RKO (cell line): ENCODE measurements at regions not wholly inside any gene's neighbourhood (a gene's known extent, or its start where the extent isn't known, plus 50 kb on each side); places are given as distances from the start of the nearest gene placed in this dataset.

Source experiments
- DNase-seq: peaks from one replicate; pipeline ENCODE4 v3.0.0-alpha.2; 2016; ENCODE audit warnings: low spot score

DNA sequence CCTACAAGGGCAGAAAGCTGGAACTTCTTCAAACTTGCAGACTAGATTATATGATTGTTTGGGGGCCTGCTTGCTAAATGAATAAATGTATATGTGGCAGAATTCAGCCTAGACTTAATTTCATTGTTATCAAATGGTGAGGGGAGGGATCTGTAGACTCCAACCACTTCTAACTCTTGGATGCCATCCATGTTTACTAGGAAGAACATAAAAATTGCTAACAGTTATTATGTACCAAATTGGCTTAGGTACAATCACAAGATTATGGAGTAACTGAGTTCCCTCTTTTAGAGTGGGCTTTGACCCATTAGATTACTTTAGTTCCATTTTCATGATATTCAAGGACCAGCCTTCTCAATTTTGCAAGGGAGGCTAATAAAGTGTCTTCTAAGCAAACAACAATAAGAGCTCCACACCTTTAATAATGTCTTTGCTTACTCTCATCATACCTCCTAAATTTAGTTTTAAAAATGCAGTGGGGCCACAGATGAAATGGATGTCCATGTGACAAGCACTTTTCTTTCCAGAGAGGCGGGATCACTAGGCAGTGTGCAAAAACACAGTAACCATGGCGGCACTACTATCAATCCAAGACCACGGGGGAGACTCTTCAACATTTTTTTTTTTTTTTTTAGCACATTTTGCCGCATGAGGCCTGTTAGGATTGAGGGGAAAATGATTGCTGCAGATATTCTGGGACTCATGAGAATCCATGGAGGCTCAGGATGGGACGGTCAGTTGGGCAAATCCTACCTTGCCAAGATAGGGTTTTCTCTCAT, 217.6 kb upstream of the SPRED2 start:
- DNase-seq = no peak

DNA sequence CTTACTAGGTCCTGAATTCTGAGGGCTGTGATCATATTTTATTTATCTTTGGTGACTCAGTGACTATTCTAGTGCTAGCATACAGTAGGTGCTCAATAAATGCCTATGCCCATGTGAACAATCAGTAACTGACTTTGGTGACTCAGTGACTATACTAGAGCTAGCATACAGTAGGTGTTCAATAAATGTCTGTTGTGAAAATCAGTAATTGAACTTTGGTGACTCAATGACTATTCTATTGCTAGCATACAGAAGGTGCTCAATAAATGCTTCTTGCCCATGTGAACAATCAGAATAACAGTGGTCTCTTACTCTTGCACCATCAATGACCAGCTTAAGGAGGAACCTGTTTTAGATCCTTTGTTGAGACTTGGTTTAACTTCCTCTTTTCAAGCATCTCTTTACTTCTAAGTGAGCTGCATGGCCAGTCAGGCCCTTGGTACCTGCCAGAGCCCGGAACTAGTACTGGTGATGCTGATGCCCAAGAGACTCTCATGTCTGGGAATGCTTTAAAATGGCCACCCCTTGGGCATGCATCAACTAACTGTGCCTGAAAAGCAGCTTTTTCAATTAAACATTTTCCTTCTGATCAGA, 214.9 kb upstream of the SPRED2 start:
- no peak for DNase-seq

DNA sequence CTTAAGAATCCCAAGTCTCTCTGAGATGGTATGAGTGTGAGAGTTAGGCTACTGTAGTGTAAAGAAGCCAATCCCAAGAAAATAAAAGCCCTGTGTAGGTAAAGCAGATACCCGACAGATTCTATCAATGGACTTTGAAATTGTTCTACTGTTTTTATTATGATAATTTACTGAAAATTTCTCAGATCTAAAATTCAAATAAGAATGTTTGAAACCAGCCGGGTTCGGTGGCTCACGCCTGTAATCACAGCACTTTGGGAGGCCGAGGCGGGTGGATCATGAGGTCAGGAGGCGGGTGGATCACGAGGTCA, 208.3 kb upstream of the SPRED2 start:
- no peak for DNase-seq

DNA sequence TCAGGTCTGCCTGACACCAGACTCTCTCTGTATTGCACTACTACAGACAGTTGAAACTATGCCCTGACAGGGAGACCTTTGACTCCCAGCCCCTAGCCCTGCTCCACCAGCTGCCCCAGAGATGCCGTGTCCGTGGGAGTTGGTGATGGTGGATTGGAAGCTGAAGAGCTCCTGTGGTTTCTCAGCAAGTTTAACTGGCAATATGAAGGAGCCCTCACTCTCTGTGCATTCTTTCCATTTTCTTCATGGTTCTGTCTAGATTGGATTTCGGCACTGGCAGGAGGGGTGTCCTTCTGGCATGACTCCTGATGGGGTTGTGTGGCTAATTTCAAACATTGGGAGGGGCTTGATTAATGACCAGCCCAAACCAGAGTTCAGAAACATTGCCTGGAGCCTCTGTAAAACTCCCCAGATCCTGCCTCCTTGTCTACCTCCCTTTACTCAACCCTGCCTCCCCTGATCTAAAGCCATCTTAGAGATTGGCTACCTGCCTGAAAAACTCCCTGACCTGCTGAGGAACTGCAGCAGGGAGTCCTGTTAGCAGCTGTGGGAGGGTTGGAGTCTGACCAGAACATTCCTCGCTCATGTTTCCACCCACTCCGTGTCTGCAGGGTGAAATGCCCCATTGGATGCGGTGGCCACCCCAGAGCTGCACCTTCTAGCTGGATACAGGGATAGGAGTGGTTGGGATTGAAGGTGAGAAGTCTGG, 206.9 kb upstream of the SPRED2 start:
- no peak for DNase-seq

DNA sequence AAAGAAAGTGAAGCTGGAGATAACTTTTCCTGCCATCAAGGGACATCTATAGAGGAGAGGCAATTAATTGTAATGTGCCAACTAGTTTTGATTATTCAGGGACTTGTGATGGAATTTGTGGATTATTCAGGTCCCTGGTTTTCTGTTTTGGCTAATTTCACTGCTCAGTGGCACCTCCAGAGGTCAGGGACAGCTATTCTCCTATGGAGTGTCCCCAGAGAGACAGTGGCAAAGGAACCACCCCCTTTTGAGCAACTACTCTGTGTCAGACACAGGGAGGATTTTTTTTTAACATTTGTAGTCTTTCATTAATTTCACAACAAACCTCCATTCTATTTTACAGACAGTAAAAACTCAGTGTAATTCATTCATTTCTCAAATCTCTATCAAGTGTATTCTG, 206.0 kb upstream of the SPRED2 start:
- DNase-seq = no peak

DNA sequence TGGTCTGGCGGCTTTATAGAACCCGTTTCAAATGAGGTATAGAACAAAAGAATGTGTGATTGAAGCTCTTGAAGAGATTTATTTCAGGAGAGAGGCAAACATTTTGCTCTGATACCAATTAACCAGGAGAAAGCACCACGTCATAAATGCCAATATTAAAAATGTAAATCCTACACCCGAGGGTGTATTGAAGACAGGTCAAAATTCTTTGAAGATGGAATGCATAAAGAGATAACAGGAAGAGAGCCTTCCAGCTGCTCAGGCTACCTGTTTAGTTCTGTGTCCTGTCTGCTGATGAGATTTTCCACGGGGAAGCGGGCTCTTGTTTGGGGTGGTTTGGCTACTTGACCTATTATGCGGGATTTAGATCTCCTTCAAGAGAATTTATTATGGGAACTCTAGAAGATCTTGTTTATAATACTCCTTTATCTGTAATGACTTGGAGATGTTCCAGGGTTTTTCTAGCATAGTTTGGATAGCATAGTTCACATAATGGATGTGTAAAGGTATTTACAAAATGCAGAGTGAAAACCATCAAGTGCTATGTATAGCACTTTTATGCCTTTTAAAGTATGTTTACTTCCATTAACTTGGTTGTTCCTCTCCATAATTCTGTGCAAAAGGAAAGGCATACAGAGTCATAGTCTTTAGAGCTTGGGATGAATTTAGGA, 204.5 kb upstream of the SPRED2 start:
- no peak for DNase-seq

DNA sequence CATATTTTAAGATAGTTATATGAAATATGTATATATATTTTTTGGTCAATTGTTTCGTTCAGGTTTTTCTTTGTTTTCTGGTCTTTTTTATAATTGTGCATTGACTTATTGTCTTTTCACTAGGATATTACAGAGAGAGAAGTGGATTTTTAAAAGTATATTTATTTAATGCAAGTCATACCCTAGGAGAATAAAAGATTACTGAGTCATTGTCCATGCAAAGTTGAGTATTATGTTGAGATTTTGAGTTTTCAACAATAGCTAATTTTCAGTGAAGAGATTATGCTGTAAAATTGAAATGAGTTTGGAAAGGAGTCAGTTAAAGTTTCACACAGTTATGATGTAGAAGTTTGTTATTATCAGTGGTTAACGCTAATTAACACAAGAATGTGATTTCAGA, 203.6 kb upstream of the SPRED2 start:
- DNase-seq = no peak

DNA sequence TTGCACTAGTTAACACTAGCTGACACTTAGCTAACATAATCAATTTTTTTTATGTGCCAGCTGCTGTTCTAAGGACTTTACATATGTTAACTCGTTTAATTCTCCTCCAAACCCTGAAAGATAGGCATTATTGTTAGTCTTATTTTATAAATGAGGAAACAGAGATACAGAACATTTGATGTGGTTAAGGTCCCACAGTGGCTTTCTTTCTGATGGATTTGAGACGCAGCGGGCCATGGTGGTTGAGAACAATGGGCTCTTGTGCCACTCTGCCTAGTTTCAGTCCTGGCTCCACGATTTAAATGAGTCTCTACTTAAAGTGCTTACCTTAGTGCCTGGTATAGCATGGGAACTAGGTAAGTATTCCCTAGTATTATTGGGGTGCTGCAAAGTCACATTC, 201.9 kb upstream of the SPRED2 start:
- DNase-seq = no peak

DNA sequence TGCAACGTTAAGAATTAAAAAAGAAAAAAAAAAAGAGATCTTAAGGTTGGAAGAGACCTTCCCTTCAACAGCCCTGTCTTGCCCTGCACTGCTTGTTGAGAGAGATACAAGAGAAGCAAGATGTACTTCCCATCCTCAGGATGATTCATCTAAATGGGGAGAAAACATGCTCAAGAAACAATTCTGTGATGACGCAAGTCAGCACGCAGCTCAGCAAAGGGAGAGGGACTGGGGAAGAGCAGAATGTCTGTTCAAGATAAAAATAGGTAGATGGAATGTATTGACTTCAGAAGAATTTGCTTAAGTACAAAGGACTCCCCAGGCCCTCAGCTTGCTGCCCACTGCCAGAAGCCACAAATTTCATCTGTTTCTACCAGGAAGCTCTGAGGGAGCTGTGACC, 198.2 kb upstream of the SPRED2 start:
- no peak for DNase-seq

DNA sequence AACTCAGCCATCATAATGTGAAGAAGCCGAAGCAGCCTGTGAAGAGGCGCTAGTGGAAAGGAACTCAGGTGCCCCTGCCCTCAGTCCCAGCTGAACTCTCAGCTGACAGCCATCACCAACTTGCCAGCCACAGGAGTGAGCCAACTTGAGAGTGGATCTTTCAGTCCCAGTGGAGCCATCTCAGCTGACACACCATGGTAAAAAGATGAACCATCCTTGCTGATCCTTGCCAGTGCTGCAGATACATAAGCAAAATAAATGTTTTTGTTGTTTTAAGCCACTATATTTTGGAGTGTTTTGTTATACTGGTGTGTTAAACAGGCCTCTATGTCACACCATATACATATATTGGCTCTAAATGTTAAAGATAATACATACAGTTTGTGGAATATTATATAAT, 195.8 kb upstream of the SPRED2 start:
- DNase-seq = no peak

DNA sequence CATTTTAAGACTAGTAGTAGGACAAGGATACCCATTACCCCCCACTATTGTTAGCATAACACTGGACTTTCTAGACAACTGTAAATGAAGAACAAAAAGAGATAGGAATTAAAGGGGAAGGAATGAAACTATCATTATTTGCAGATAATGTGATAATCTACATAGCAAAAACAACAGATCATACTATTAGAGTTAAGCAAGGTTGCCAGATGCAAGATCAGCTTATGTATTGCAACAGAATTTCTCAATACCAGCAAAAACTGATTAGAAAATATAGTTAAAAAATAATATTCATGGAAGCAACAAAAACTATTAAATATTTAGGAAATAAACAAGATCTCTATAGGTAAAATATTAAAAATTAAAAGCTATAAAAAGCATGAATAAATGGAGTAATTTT, 194.4 kb upstream of the SPRED2 start:
- DNase-seq = no peak

DNA sequence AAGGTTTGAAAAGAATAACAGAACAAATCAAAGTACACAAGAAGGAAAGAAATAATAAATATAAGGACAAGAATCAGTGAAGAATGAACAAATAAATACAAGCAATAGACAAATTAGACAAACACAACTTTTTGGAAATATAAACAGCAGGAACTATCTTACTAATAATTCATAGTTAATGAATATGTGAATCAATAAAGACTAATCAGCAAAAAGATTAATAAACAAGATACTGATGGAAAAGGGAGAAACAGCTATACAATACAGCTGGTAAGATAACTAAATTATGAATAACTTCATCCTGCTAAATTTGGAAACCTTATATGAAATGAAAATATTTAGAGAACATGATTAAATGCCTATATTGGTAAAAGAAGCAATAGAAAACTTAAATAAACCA, 193.6 kb upstream of the SPRED2 start:
- DNase-seq = no peak

DNA sequence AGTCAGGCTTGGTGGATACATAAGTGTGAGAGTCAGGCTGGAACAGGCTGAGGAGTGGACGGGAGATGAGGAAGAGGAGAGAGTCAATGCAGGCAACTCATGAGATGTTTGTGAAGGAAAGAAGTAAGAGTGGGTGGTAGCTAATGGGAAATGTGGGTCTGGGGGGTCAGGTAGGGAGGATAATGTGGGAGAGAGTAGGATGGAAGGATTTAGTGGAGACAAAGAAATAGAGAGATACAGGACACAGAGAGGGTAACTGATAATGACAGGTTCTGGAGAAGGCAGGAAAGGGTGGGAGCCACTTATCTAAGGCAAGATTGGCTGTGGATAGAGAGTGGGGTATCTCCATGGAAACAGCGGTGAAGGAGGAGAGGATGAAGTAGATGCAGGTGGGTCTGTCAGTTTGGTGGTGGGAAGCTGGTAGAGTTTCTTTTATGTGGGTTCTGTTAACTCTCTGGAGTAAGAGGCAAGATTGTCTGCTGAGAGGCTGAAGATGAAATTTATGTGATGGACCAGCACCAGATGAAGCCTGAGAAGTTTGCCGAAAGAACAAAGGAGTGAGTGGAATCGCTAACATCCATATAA, 190.6 kb upstream of the SPRED2 start:
- no peak for DNase-seq

DNA sequence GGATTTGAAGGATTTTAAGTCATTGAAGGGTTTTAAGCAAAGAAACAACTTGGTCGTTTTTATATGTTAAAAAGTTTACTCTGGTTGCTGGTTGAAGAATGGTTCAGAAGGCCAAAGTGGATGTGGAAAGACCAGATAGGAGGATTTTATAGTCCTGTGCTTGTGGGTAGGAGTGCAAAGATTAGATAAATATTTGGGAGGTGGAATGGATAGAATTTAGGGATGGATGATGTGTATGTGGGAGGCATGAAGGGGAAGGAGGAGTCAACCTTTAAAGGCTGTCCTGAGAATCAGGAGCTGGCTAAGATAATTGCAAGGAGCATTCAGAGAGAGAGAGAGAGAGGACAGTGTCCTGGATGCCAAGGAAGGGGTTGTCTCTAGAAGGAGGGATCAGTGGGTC, 190.1 kb upstream of the SPRED2 start:
- no peak for DNase-seq

DNA sequence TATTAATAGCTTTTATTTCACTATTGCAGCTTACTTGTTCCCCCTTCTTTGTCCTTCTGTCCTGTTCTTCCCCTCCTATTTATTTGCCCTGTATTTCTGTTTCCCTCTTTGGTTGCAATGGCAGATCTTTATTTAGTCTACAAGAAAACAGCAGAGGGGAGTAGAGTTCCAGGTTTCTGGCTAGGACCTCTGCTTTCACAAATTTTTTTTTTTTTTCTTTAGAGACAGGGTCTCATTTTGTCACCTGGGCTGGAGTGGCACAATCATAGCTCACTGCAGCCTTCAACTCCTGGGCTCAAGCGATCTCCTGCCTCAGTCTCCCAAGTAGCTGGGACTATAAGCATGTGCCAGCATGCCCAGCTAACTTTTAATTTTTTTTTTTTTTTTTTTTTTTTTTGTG, 188.1 kb upstream of the SPRED2 start:
- DNase-seq = no peak

DNA sequence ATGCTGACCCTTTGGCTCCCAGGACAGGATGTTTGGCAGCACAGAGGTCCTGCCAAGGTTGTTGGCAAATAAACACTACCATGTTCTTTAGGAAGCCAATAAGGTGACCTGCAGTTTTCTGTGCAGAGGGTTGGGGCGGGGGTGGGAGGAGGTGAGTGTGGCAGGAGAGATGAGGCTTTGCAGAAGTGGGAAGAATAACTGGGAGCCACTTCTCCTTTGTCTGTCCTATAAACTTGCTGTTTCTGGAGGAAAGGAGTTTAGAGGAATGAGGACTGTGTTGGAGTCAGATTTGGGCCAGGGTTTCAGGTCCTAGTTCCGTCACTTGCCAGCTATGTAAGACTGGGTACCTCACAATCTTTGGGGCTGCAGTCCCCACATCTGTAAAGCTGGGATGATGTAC, 187.6 kb upstream of the SPRED2 start:
- no peak for DNase-seq

DNA sequence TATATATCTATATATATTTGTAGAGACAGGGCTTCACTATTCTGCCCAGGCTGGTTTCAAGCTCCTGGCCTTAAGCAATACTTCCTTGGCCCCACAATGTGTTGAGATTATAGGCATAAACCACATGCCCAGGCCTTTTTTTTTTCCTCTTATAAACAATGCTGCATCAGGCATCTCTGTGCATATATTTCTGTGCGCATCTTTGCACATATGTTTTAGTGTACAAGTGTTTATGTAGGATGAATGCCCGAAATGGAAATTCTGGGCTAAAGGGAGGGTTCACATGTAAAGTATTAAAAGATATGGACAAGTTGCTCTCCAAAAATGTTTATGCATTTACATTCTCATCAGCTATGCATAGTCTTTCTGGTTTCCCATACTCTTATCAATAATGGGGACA, 183.2 kb upstream of the SPRED2 start:
- DNase-seq = no peak

DNA sequence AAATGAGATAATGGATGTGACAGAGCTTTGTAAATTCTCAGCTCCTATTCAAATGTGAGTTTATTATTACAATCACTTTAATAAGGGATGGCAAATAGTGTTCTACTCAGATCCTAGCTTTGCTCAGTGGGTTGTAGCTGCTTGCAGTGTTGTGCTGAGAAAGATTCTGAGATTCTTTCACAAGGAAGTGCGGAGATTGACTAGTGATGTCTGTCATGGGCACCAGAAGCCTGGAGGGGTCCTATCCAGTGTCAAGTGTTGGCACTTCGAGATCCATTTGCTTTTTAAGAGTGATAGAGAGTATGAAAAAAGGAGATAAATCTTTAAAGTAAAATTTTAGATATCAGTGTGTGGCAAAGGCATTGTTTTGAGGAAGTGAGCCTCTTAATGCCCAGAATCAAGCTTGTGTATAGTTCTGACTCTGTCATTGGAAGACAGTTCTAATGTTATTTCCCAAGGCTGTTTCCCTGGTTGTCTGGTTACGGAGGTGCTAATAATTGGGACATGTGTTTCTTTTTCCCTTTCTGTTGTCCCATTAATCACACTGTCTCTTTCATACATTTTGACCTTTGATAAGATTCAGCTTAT, 181.7 kb upstream of the SPRED2 start:
- no peak for DNase-seq

DNA sequence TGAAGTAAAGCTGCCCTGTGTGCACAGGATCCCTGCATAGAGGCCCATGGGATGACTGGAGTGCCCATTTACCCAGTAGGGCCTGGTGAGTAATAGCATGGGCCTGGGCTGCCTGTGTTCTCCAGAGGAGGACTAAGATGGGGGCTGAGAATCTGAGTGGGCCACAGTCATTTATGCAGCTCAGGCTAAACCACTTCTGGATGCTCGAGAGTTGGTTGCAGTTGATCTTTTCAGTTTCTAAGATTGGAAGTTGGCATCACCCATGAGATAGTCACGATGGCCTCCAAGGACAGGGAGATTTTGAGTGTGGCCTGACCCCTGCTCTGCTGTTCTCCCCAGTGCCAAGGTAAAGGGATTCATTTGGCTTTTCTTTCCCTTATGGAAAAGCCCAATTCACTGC, 179.1 kb upstream of the SPRED2 start:
- DNase-seq = no peak

DNA sequence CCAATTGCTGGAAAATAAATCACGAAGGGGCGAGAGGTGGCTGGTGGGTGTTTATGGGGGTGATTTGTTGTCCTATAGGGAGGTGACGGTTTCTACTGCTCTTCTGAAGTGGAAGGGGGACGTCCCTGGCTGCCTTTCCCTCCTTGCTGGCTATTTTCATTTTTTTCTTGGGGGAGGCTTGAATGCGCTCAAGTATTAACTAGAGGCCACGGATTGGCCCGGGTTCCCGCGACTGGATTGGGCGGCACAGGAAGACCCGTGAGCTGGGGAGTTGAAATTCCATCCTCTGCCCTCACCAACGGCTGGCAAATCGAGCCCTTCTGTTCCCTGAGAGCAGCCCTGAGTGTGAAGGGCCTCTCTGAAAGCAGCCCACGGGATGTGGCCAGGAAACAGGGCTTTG, 176.5 kb upstream of the SPRED2 start:
- DNase-seq = no peak

DNA sequence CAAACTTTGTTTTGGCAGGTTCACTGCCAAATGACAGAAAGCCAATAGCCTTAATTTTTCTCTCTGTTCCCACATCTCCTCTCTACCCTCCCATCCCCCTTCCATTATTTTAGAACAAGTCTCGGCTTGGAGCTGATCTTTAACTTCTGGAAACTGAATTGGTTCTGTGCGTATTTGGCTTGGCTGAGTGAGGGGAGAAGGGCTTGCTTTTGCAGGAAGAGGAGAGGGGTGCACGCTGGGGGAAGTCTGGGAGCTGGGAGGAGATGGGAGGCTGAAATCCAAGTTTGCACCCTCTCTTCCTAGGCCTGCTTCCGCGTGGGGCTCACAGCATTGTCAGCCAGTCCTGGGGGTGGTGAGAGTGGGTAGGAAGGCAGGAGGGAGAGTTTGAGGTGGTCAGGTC, 176.1 kb upstream of the SPRED2 start:
- DNase-seq = no peak

DNA sequence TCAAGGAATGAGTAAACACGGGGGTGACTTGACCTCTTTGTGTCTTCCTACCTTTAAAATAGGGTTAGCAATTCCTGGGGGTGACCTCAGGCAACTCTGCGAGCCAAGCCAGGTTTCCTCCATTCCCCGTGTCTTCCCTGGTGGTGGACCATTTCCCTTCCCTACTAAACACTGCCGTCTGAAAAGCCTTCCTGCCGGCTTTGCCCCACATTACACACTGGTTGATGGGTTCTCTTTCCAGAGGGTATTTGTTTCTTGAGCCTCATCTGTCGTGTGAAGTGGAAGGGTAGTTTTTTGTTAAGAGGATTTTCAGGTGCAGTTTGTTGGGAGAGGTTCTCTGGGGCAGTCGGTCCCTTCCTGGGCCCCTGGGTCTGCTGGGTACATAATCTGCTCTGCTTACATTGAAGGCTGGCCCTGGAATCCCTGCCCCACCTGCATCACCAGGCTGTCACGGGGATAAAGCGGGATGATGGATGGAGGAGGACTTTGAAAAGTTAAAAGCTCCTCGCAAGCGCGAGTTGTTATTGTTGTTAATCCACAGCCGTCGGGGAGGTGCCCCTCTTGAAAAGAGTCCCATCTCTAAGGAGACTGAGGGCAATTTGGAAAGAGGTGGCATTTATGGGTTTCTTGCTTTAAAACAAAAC, 175.4 kb upstream of the SPRED2 start:
- no peak for DNase-seq
